ENCODE measurements at regions not wholly inside any gene's neighbourhood (a gene's known extent, or its start where the extent isn't known, plus 50 kb on each side); places are given as distances from the start of the nearest gene placed in this dataset.

DNA sequence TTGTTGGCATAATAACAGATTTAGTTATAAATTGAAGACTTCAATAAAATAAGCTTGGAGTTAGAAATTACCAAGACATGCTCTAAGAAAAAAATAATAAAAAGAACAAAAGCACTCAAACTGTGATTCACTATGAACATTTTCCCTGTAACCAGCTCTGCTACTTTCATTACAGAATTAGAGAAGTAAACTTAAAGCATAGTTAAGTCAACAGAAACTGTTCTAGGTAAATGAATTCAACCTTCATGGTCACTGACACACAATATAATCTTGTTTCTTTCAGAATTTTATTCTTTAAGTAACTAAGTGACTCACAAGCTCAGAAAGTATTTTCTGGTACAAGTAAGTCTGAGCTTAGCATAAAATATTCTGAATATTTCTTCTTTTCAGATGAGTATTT is 136.3 kb downstream of the KLF5 start:
- TF ChIP-seq CTCF (IDR thresholded peaks at IDR 0.05): no peak
- no peak for TF ChIP-seq POLR2A (IDR thresholded peaks at IDR 0.05; ENCODE audit: low read depth)
- TF ChIP-seq POLR2AphosphoS5 (IDR thresholded peaks at IDR 0.05): no peak

Data from esophagus muscularis mucosa (tissue), 3 donors.